ENCODE measurements at regions not wholly inside any gene's neighbourhood (a gene's known extent, or its start where the extent isn't known, plus 50 kb on each side); places are given as distances from the start of the nearest gene placed in this dataset.

DNA sequence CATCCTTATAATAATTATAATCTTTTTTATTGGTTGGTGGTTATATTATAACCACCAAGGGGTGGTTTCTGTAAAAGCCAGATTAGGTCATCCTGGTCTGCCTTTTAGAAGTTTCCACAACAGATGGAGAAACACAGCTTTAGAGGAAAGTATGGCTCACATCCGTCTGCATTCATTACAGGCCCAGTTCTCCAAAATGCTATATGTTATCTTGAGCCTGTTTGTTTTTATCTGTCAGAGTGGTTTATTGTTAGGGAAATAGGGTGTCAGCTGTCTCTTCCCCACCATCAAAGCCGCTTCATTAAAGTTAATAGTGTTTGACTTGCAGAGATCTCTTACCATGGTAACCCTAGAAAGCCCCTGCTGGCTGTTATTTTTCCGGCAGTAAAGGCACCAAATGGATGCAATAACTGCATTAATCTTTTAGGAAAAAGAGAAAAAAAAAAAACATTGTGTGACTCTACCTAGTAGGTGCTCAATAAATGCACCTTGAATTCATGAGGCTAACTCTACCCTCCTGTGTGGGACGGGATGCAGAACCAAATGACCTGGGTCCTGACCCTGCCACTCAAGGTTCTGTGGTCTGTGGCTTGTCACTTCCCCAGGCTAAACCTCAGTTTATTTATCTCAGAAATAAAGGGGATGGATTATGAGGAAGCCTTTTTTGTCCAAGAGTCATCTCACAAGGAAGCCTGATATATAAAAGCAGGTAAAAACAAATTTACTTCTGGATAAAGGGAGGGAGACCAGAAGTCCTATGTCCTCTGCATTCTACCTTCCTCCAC lies 118.3 kb downstream of the WT1 start:
- no peak for TF ChIP-seq EZH2 (IDR thresholded peaks at IDR 0.05; ENCODE audit: low read depth)
- TF ChIP-seq, protein P1, sequence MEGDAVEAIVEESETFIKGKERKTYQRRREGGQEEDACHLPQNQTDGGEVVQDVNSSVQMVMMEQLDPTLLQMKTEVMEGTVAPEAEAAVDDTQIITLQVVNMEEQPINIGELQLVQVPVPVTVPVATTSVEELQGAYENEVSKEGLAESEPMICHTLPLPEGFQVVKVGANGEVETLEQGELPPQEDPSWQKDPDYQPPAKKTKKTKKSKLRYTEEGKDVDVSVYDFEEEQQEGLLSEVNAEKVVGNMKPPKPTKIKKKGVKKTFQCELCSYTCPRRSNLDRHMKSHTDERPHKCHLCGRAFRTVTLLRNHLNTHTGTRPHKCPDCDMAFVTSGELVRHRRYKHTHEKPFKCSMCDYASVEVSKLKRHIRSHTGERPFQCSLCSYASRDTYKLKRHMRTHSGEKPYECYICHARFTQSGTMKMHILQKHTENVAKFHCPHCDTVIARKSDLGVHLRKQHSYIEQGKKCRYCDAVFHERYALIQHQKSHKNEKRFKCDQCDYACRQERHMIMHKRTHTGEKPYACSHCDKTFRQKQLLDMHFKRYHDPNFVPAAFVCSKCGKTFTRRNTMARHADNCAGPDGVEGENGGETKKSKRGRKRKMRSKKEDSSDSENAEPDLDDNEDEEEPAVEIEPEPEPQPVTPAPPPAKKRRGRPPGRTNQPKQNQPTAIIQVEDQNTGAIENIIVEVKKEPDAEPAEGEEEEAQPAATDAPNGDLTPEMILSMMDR (conservative IDR thresholded peaks at IDR 0.05): no peak

Data from PC-9 (cell line).